ENCODE measurements at regions not wholly inside any gene's neighbourhood (a gene's known extent, or its start where the extent isn't known, plus 50 kb on each side); places are given as distances from the start of the nearest gene placed in this dataset.

DNA sequence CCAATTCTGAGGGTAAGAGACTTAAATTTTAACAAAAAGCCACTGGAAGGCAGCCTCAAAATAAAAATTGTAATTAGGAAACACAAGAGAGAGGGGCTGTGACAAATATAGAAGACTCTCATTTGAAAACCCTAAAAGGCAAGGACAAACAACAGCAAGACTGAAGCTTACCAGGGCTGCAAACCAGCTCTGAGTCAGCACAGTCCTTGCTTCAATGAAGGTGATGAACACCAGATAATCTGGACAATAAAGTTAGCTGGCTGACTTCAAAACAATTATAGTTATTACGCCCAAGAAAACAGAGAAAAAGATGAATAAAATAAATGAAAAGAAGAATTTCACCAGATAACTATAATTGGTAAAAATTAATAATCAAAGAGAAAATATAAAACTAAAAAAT lies 149.3 kb upstream of the NSMCE3 start:
- ChIA-PET CTCF (ENCODE audit: partially characterized antibody) (interaction anchor here (2.1 kb wide), 1 partner anchor 14 kb away, joined by 11 read pairs; no protein-coding TSS in a partner anchor), POLR2A (ENCODE audit: partially characterized antibody) (no interaction called here)
- H3K23me2 ChIP-seq (ENCODE audit: low read depth, low read length), result no peaks in the 10 kb centered on the region
- DNase-seq (ENCODE audit: low read depth in 1 of 2, low spot score in 2 of 2) (no peak), FAIRE-seq (no peak)
- no peaks in the 10 kb centered on the region for H3K36me3 ChIP-seq (ENCODE audit: control insufficient read depth in 2 of 4, insufficient read depth in 4 of 4, low read length in 3 of 4)
- H4K91ac ChIP-seq (replicated peaks; ENCODE audit: insufficient read length, low read length), result no peak overlapping the region
- no peak overlapping the region for H2BK20ac ChIP-seq (ENCODE audit: low read length)
- no peak overlapping the region for H3K9ac ChIP-seq (replicated peaks in 1 of 4; ENCODE audit: extremely low read depth in 1 of 4, low read depth in 3 of 4, low read length in 3 of 4)
- no peak overlapping the region for H2AK5ac ChIP-seq (ENCODE audit: low read depth, low read length)
- no peaks in the 10 kb centered on the region for H4K20me1 ChIP-seq (replicated peaks in 1 of 2; ENCODE audit: control insufficient read depth in 1 of 2, insufficient read depth in 2 of 2, low read length in 2 of 2)
- H2AFZ ChIP-seq (ENCODE audit: low read length), result no peak overlapping the region
- peaks cover 0 to 17% (median 3%) of the 10 kb centered on the region in 4 experiments; a peak in 5 of 7 replicates for H3K4me1 ChIP-seq (replicated peaks in 1 of 4; ENCODE audit: control insufficient read depth in 3 of 4, insufficient read depth in 4 of 4, low read length in 3 of 4)
- no peak overlapping the region for H3K27ac ChIP-seq (ENCODE audit: low read depth, low read length)
- no peak overlapping the region for H4K8ac ChIP-seq (ENCODE audit: extremely low read depth, insufficient read depth, low read length)
- WGBS, 2 experiments (ENCODE audit: extremely low coverage in 1 of 2, insufficient coverage in 1 of 2, insufficient read length in 1 of 2, insufficient replicate concordance in 2 of 2, low coverage in 1 of 2, low lambda C conversion rate in 2 of 2, missing lambda C conversion rate in 1 of 2), result 87% methylated on average over 1 of the region's 1 CpG; no CpG with 5 or more reads in 1 of the 2 experiments
- no peaks in the 10 kb centered on the region for H3K27me3 ChIP-seq (replicated peaks in 1 of 4; ENCODE audit: control insufficient read depth in 3 of 4, extremely low read depth in 1 of 4, insufficient read depth in 3 of 4, low read length in 3 of 4)
- no peak for TF ChIP-seq RFX5 (IDR thresholded peaks at IDR 0.05; ENCODE audit: borderline replicate concordance, low read depth, low read length)
- H3K14ac ChIP-seq (ENCODE audit: insufficient read length), result no peak overlapping the region
- no peak overlapping the region for H4K5ac ChIP-seq (ENCODE audit: insufficient read length, low read depth, low read length)
- no peak overlapping the region for H3K4ac ChIP-seq (replicated peaks; ENCODE audit: insufficient read length, low read depth, low read length)
- no peak overlapping the region for H3K4me3 ChIP-seq (ENCODE audit: extremely low read depth in 1 of 4, insufficient read depth in 2 of 4, low read depth in 3 of 4, low read length in 4 of 4)
- H3K18ac ChIP-seq (ENCODE audit: extremely low read depth, low read length), result no peak overlapping the region
- no peaks in the 10 kb centered on the region for H3K9me3 ChIP-seq (ENCODE audit: insufficient read depth in 2 of 2, low read depth in 1 of 2, low read length in 1 of 2)
- H3K79me2 ChIP-seq (ENCODE audit: control insufficient read depth in 1 of 2, insufficient read depth in 2 of 2, low read length in 2 of 2), result no peaks in the 10 kb centered on the region
- no peak overlapping the region for H3K4me2 ChIP-seq (ENCODE audit: insufficient read depth in 1 of 2, low read depth in 2 of 2, low read length in 2 of 2)
- H3K23ac ChIP-seq (ENCODE audit: insufficient read length), result no peak overlapping the region
- no peak overlapping the region for H3K56ac ChIP-seq (replicated peaks; ENCODE audit: insufficient read length, low read depth, low read length)
- no peak overlapping the region for H2BK15ac ChIP-seq (ENCODE audit: low read length)
- H2BK5ac ChIP-seq (ENCODE audit: low read depth, low read length), result no peak overlapping the region
- no peak overlapping the region for H2BK120ac ChIP-seq (replicated peaks; ENCODE audit: low read depth, low read length)
- H3K79me1 ChIP-seq (ENCODE audit: low read depth, low read length), result no peaks in the 10 kb centered on the region
- no peak overlapping the region for H2BK12ac ChIP-seq (ENCODE audit: low read depth, low read length)

Data from H1 (cell line).